NCI-H510A (cell line): ENCODE measurements at regions not wholly inside any gene's neighbourhood (a gene's known extent, or its start where the extent isn't known, plus 50 kb on each side); places are given as distances from the start of the nearest gene placed in this dataset.

Experiments
- DNase-seq: peaks from one replicate; lab custom pipeline; 2025; lab: John Stamatoyannopoulos, UW

- no peak for DNase-seq
Observed at GRCh38 chr10:107443326-107443725, 278.8 kb upstream of the SORCS1 start.

GRCh38 chr10:107442035-107442505 lies 277.6 kb upstream of the SORCS1 start:
- no peak for DNase-seq

- DNase-seq: no peak
Observed at GRCh38 chr10:107440741-107441140, 276.2 kb upstream of the SORCS1 start.

GRCh38 chr10:107437921-107438320 lies 273.4 kb upstream of the SORCS1 start:
- no peak for DNase-seq

GRCh38 chr10:107436568-107436967 lies 272.1 kb upstream of the SORCS1 start:
- no peak for DNase-seq

- DNase-seq: no peak
Observed at GRCh38 chr10:107434854-107435253, 270.3 kb upstream of the SORCS1 start.

GRCh38 chr10:107434201-107434600 lies 269.7 kb upstream of the SORCS1 start:
- DNase-seq: no peak

GRCh38 chr10:107433605-107434004 lies 269.1 kb upstream of the SORCS1 start:
- DNase-seq: no peak

- no peak for DNase-seq
Observed at GRCh38 chr10:107430446-107430845, 265.9 kb upstream of the SORCS1 start.

GRCh38 chr10:107427016-107427415 lies 262.5 kb upstream of the SORCS1 start:
- no peak for DNase-seq

GRCh38 chr10:107425931-107426553 lies 261.5 kb upstream of the SORCS1 start:
- DNase-seq: no peak

GRCh38 chr10:107424628-107425027 lies 260.1 kb upstream of the SORCS1 start:
- no peak for DNase-seq

- no peak for DNase-seq
Observed at GRCh38 chr10:107423903-107424302, 259.4 kb upstream of the SORCS1 start.

- DNase-seq: no peak
Observed at GRCh38 chr10:107422681-107423080, 258.2 kb upstream of the SORCS1 start.

- no peak for DNase-seq
Observed at GRCh38 chr10:107420196-107420595, 255.7 kb upstream of the SORCS1 start.

GRCh38 chr10:107418085-107418806 lies 253.7 kb upstream of the SORCS1 start:
- DNase-seq: no peak

- no peak for DNase-seq
Observed at GRCh38 chr10:107417446-107417845, 252.9 kb upstream of the SORCS1 start.

- DNase-seq: no peak
Observed at GRCh38 chr10:107415446-107415845, 250.9 kb upstream of the SORCS1 start.

GRCh38 chr10:107413971-107414370 lies 249.5 kb upstream of the SORCS1 start:
- no peak for DNase-seq

GRCh38 chr10:107409522-107409921 lies 245.0 kb upstream of the SORCS1 start:
- no peak for DNase-seq

- DNase-seq: no peak
Observed at GRCh38 chr10:107398115-107398514, 233.6 kb upstream of the SORCS1 start.

GRCh38 chr10:107391901-107392300 lies 227.4 kb upstream of the SORCS1 start:
- no peak for DNase-seq

GRCh38 chr10:107390563-107390962 lies 226.1 kb upstream of the SORCS1 start:
- DNase-seq: no peak

GRCh38 chr10:107383357-107383756 lies 218.9 kb upstream of the SORCS1 start:
- DNase-seq: no peak
